GM12878 (cell line): ENCODE measurements at regions not wholly inside any gene's neighbourhood (a gene's known extent, or its start where the extent isn't known, plus 50 kb on each side); places are given as distances from the start of the nearest gene placed in this dataset.

ENCODE experiments used
- ATAC-seq: fragments of 200-7000 bp; cut with Tn5 transposase; 3 replicates; pipeline ENCODE4 v1.9.1; 2020; ENCODE audit warnings: mild to moderate bottlenecking, moderate library complexity
- BruUV-seq: library from RNA; stranded (reverse); fragments of 400-500 nt; replicated peaks from 2 replicates; lab custom pipeline; 2021; lab: Mats Ljungman, UMichigan
- CTCF ChIA-PET: fragments of 300-600 bp; sonication (Branson Sonifier 250); formaldehyde crosslinking; extraction: SDS; loops from one replicate; lab custom pipeline; 2021; ENCODE audit warnings: inconsistent platforms; lab: Yijun Ruan, JAX
- POLR2A ChIA-PET: fragments of 350-600 bp; formaldehyde crosslinking; extraction: SDS; loops from one replicate; lab custom pipeline; 2021; ENCODE audit warnings: inconsistent platforms; lab: Charles Lee
- RAD21 ChIA-PET: fragments of 300-600 bp; sonication (Branson Sonifier 250); formaldehyde crosslinking; loops from one replicate; lab custom pipeline; 2023; ENCODE audit warnings: antibody characterized with exemption; ENCODE audit not compliant: unreplicated experiment; lab: Charles Lee
- SMC1A ChIA-PET: fragments of 300-600 bp; sonication (Branson Sonifier 250); formaldehyde crosslinking; loops from one replicate; lab custom pipeline; 2023; ENCODE audit not compliant: unreplicated experiment, uncharacterized antibody; lab: Charles Lee
- DNase-seq: peaks from one replicate; pipeline ENCODE4 v3.0.0-alpha.2; 2011; ENCODE audit warnings: low read depth, low spot score
- FAIRE-seq: peaks from 3 replicates; lab custom pipeline; 2011; peaks lifted over from hg19 to GRCh38; lab: Jason Lieb, UNC
- H2AFZ ChIP-seq: 2 replicates; pipeline ENCODE4 v1.6.0; 2011; ENCODE audit warnings: low read depth, low read length, control low read depth; ENCODE audit not compliant: control insufficient read depth
- H3K27ac ChIP-seq: 2 replicates; pipeline ENCODE4 v1.5.1; 2011; ENCODE audit warnings: control low read depth; ENCODE audit not compliant: control insufficient read depth, insufficient read depth
- H3K27me3 ChIP-seq, 2 experiments: replicated peaks in 1 of 2; 2 replicates each; pipeline versions ENCODE4 v1.6.0 to v1.6.1; 2011; ENCODE audit warnings: low read length in 1 of 2; ENCODE audit not compliant: control insufficient read depth in 2 of 2, insufficient read depth in 2 of 2
- H3K36me3 ChIP-seq, 2 experiments: 2 replicates each; pipeline ENCODE4 v1.5.1; 2011; ENCODE audit warnings: low read length in 1 of 2; ENCODE audit not compliant: control insufficient read depth in 2 of 2, insufficient read depth in 2 of 2
- H3K4me1 ChIP-seq: 2 replicates; pipeline ENCODE4 v1.6.1; 2011; ENCODE audit warnings: mild to moderate bottlenecking, low read length, moderate library complexity, mixed read lengths; ENCODE audit not compliant: control insufficient read depth, insufficient read depth
- H3K4me2 ChIP-seq: 2 replicates; pipeline ENCODE4 v1.6.0; 2011; ENCODE audit warnings: control low read depth; ENCODE audit not compliant: control insufficient read depth, insufficient read depth
- H3K4me3 ChIP-seq: fragments of 200-600 bp; sonication (generic); 2 replicates; pipeline ENCODE4 v1.5.1; 2016
- H3K79me2 ChIP-seq: 2 replicates; pipeline ENCODE4 v1.6.0; 2011; ENCODE audit warnings: low read length; ENCODE audit not compliant: control insufficient read depth, insufficient read depth
- H3K9ac ChIP-seq: 2 replicates; pipeline ENCODE4 v1.8.0; 2011; ENCODE audit warnings: low read length, control low read depth, mixed read lengths; ENCODE audit not compliant: control insufficient read depth, insufficient read depth
- H3K9me3 ChIP-seq: replicated peaks from 3 replicates; pipeline ENCODE4 v1.5.1; 2011; ENCODE audit warnings: mild to moderate bottlenecking, low read length; ENCODE audit not compliant: control insufficient read depth, insufficient read depth
- H4K20me1 ChIP-seq: 2 replicates; pipeline ENCODE4 v1.6.0; 2011; ENCODE audit not compliant: control insufficient read depth, insufficient read depth
- IKZF1 ChIP-seq: fragments of 450-650 bp; conservative IDR thresholded peaks from 2 replicates; pipeline ENCODE4 v1.6.1; 2017; ENCODE audit warnings: antibody characterized with exemption, mild to moderate bottlenecking
- RELB ChIP-seq: fragments of 450-650 bp; IDR thresholded peaks from 2 replicates; pipeline ENCODE4 v1.6.1; 2017; ENCODE audit warnings: low read depth, mild to moderate bottlenecking, moderate library complexity
- SRF ChIP-seq, 2 experiments: IDR thresholded peaks; 2 replicates each; pipeline ENCODE4 v1.6.1; 2011; ENCODE audit warnings: low read depth in 2 of 2, low read length in 2 of 2, mild to moderate bottlenecking in 1 of 2, moderate library complexity in 1 of 2
- ZNF207 ChIP-seq: fragments of 450-650 bp; IDR thresholded peaks from 2 replicates; pipeline ENCODE4 v1.6.1; 2014; ENCODE audit warnings: antibody characterized with exemption, mild to moderate bottlenecking, borderline replicate concordance
- ZNF622 ChIP-seq: fragments of 450-650 bp; IDR thresholded peaks from 2 replicates; pipeline ENCODE4 v1.6.1; 2017; ENCODE audit warnings: mild to moderate bottlenecking, inconsistent platforms
- WGBS: methylation state at CpG from one replicate; pipeline ENCODE4 v1.1.6; 2016; ENCODE audit warnings: low lambda C conversion rate; ENCODE audit not compliant: insufficient replicate concordance, insufficient coverage; ENCODE audit errors: missing lambda C conversion rate; 5-methylcytosine and 5-hydroxymethylcytosine counted together
- in situ Hi-C: fragments of 300-500 bp; cut with MboI; formaldehyde crosslinking; loops from 9 replicates; pipeline ENCODE4 v1.14.3; 2018; ENCODE audit warnings: mixed read lengths
- intact Hi-C: fragments of 100-400 bp; cut with micrococcal nuclease; formaldehyde crosslinking; loops from one replicate; pipeline ENCODE4 v1.14.2; 2022; ENCODE audit not compliant: unreplicated experiment

DNA sequence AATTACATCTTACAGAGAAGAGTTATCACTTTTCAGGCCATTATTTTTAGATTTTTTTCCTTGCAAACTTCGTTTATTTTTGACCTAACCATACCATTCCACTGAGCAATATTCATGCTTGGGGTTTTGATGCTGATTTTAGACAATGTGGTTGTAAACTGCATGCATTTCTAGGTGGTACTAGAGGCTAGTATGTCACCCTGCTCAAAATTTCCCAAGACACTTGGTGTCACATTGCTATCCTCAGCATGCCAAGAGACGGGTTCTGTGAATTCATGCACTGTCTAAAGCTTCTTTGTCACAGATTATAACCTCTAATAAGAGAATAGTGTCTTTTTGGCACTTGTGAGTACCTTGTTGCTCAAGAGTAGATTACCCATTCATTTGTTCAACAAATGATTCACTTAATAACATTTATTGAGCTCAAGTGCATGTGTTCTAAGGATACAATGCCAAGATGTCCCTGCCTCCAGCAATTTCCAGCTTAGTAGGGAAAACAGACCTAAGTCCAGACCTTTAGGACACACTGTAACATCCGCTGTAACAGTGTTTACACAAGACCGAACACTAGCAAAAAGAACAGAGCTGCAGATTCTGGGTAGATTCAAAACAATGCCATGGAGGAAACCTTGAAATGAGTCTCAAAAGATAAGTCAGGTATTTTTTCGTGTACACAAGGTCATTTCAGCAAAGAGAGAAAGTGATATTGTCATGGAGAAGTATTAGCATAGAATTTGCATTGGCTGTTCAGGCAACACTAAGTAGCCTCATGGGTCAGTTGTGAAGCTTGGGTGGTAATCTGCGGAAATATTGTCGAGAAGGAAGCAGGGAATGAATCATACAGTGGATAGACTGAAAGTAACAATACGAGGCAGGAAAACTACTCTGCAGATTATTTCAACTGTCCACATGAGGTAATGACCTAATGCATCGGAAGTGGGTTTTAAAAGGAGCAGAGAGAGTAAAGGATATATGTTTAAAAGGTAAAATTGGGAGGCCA, 515.1 kb upstream of the ZFP42 start:
- H3K36me3 ChIP-seq, result no peaks in the 10 kb centered on the region
- RAD21 ChIA-PET, result no interaction called here
- DNase-seq, result no peak
- no peak for TF ChIP-seq RELB
- no peak for TF ChIP-seq ZNF622
- no peak for TF ChIP-seq SRF (IDR thresholded peaks at IDR 0.05; ENCODE audit: low read depth in 2 of 2, low read length in 2 of 2)
- no peak overlapping the region for H3K4me3 ChIP-seq
- H3K4me2 ChIP-seq, result no peak overlapping the region
- no peak overlapping the region for H3K9ac ChIP-seq
- BruUV-seq, result no TSS peak
- H3K79me2 ChIP-seq, result no peaks in the 10 kb centered on the region
- no peaks in the 10 kb centered on the region for H3K27me3 ChIP-seq
- SMC1A ChIA-PET, result interaction anchor here (1.9 kb wide), 1 partner anchor 9 kb away, joined by 3 read pairs; no protein-coding TSS in a partner anchor
- H3K27ac ChIP-seq, result no peak overlapping the region
- no peaks in the 10 kb centered on the region for H4K20me1 ChIP-seq
- H2AFZ ChIP-seq, result no peak overlapping the region
- no peaks in the 10 kb centered on the region for H3K4me1 ChIP-seq
- CTCF ChIA-PET, result no interaction called here
- intact Hi-C loops, result no loop called here
- in situ Hi-C loops, result no loop called here
- H3K9me3 ChIP-seq, result no peaks in the 10 kb centered on the region
- no peak for ATAC-seq
- POLR2A ChIA-PET, result no interaction called here
- no peak for FAIRE-seq
- 37% methylated on average over 9 of the region's 9 CpGs for WGBS

DNA sequence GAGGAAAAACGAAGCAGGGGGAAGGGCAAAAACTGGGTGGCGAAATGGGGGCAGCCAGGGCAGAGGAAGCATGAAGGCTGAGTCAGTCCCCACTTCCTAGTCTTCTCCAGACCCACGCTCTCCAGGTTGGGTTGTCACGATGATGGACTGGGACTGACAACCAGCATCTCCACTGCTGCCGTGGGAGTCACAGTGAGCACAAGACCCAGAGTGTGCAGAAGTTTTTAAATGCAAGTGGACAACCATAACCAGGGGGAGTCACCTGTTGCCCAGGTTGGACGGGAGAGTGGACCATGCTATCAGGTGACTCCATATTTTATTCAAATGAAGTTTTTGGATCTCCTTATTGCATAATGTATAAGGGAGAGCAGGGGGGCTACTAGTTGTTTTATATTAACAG, 511.4 kb upstream of the ZFP42 start:
- BruUV-seq, result no TSS peak
- in situ Hi-C loops (no loop called here), intact Hi-C loops (no loop called here)
- ChIA-PET POLR2A (no interaction called here), SMC1A (no interaction called here), RAD21 (no interaction called here), CTCF (no interaction called here)
- Histone ChIP-seq H3K27ac (no peak overlapping the region), H2AFZ (no peak overlapping the region), H3K27me3 (no peaks in the 10 kb centered on the region), H3K79me2 (no peaks in the 10 kb centered on the region), H3K36me3 (no peaks in the 10 kb centered on the region), H3K4me3 (no peak overlapping the region), H3K4me1 (no peaks in the 10 kb centered on the region), H3K9ac (no peak overlapping the region), H3K9me3 (no peaks in the 10 kb centered on the region; the same call in 2 of the 3 replicates), H3K4me2 (no peak overlapping the region), H4K20me1 (no peaks in the 10 kb centered on the region)
- TF ChIP-seq IKZF1 (no peak), ZNF207 (no peak)
- no peak for DNase-seq
- FAIRE-seq, result no peak
- ATAC-seq, result no peak
- WGBS, result 17% methylated on average over 6 of the region's 6 CpGs
